GM18909 (cell line): ENCODE measurements at regions not wholly inside any gene's neighbourhood (a gene's known extent, or its start where the extent isn't known, plus 50 kb on each side); places are given as distances from the start of the nearest gene placed in this dataset.
"Not testable (repeated sequence)": the region's sequence is repeated elsewhere in the genome, so short reads cannot be mapped to it uniquely, and the experiment has no call there.

Source experiments
- ATAC-seq: cut with Tn5 transposase; IDR thresholded peaks from one replicate; pipeline ENCODE4 v1.9.1; 2021; ENCODE audit warnings: mild to moderate bottlenecking; ENCODE audit not compliant: unreplicated experiment, poor library complexity

- ATAC-seq: no peak
These were observed 389.5 kb downstream of the KCNJ2 start for GRCh38 chr17:70558821-70559220.

- ATAC-seq: no peak
These were observed 391.1 kb downstream of the KCNJ2 start for GRCh38 chr17:70560471-70560870.

GRCh38 chr17:70562137-70562536 is 392.8 kb downstream of the KCNJ2 start:
- no peak for ATAC-seq

- no peak for ATAC-seq
These were observed 394.0 kb downstream of the KCNJ2 start for GRCh38 chr17:70563281-70563820.

GRCh38 chr17:70564006-70564620 is 394.8 kb downstream of the KCNJ2 start:
- ATAC-seq: no peak

- no peak for ATAC-seq
These were observed 399.8 kb downstream of the KCNJ2 start for GRCh38 chr17:70569128-70569527.

- ATAC-seq: no peak
These were observed 408.1 kb downstream of the KCNJ2 start for GRCh38 chr17:70577456-70577855.

- no peak for ATAC-seq
These were observed 412.1 kb downstream of the KCNJ2 start for GRCh38 chr17:70581459-70581858.

- ATAC-seq: no peak
These were observed 413.4 kb downstream of the KCNJ2 start for GRCh38 chr17:70582777-70583176.

- no peak for ATAC-seq
These were observed 414.9 kb downstream of the KCNJ2 start for GRCh38 chr17:70584255-70584654.

GRCh38 chr17:70588003-70588402 is 418.7 kb downstream of the KCNJ2 start:
- no peak for ATAC-seq

GRCh38 chr17:70597774-70598173 is 428.4 kb downstream of the KCNJ2 start:
- ATAC-seq: no peak

- ATAC-seq: no peak
These were observed 429.9 kb downstream of the KCNJ2 start for GRCh38 chr17:70599198-70599597.

GRCh38 chr17:70599945-70600344 is 430.6 kb downstream of the KCNJ2 start:
- ATAC-seq: not testable (repeated sequence)

GRCh38 chr17:70603226-70603625 is 433.9 kb downstream of the KCNJ2 start:
- no peak for ATAC-seq

- no peak for ATAC-seq
These were observed 435.5 kb downstream of the KCNJ2 start for GRCh38 chr17:70604854-70605253.

- no peak for ATAC-seq
These were observed 436.8 kb downstream of the KCNJ2 start for GRCh38 chr17:70606086-70606485.

- no peak for ATAC-seq
These were observed 438.9 kb downstream of the KCNJ2 start for GRCh38 chr17:70608193-70608592.

GRCh38 chr17:70608957-70609356 is 439.6 kb downstream of the KCNJ2 start:
- ATAC-seq: no peak

GRCh38 chr17:70609566-70609965 is 440.2 kb downstream of the KCNJ2 start:
- no peak for ATAC-seq

- ATAC-seq: no peak
These were observed 440.8 kb downstream of the KCNJ2 start for GRCh38 chr17:70610161-70610560.

GRCh38 chr17:70613681-70614080 is 444.3 kb downstream of the KCNJ2 start:
- ATAC-seq: no peak
